GM19468 (cell line): ENCODE measurements at regions not wholly inside any gene's neighbourhood (a gene's known extent, or its start where the extent isn't known, plus 50 kb on each side); places are given as distances from the start of the nearest gene placed in this dataset.
"Not testable (repeated sequence)": the region's sequence is repeated elsewhere in the genome, so short reads cannot be mapped to it uniquely, and the experiment has no call there.

ENCODE experiments used
- ATAC-seq: cut with Tn5 transposase; IDR thresholded peaks from one replicate; pipeline ENCODE4 v1.9.1; 2021; ENCODE audit warnings: mild to moderate bottlenecking, moderate library complexity, moderate number of reproducible peaks; ENCODE audit not compliant: unreplicated experiment; ENCODE audit errors: extremely low read depth

- ATAC-seq = not testable (repeated sequence)
Measured at GRCh38 chr9:42862465-42862864, 679.0 kb downstream of the SPATA31A6 start.
